ACC112 (cell line): ENCODE measurements at regions not wholly inside any gene's neighbourhood (a gene's known extent, or its start where the extent isn't known, plus 50 kb on each side); places are given as distances from the start of the nearest gene placed in this dataset.

Experiments
- H2AFZ ChIP-seq: fragments of 200-600 bp; sonication (generic); one replicate; pipeline ENCODE4 v1.6.0; 2017; ENCODE audit warnings: antibody characterized with exemption, low read length; ENCODE audit not compliant: unreplicated experiment
- H3K27ac ChIP-seq: fragments of 200-600 bp; sonication (generic); 2 replicates; pipeline ENCODE4 v1.5.1; 2014; ENCODE audit warnings: low read depth, mild to moderate bottlenecking, antibody characterized with exemption, low read length, moderate library complexity
- H3K27me3 ChIP-seq: fragments of 200-600 bp; sonication (generic); 2 replicates; pipeline ENCODE4 v1.6.1; 2014; ENCODE audit warnings: mild to moderate bottlenecking, antibody characterized with exemption, low read length, moderate library complexity, mixed read lengths; ENCODE audit not compliant: insufficient read depth
- H3K36me3 ChIP-seq: fragments of 200-600 bp; sonication (generic); 2 replicates; pipeline ENCODE4 v1.6.1; 2016; ENCODE audit warnings: mild to moderate bottlenecking, antibody characterized with exemption, low read length, moderate library complexity, mixed read lengths; ENCODE audit not compliant: insufficient read depth
- H3K4me1 ChIP-seq: fragments of 200-600 bp; sonication (generic); one replicate; pipeline ENCODE4 v1.6.1; 2016; ENCODE audit warnings: low read length, mixed read lengths; ENCODE audit not compliant: insufficient read depth, unreplicated experiment, control insufficient read depth
- H3K4me3 ChIP-seq: fragments of 200-600 bp; sonication (generic); 2 replicates; pipeline ENCODE4 v1.5.1; 2014; ENCODE audit warnings: mild to moderate bottlenecking, low read depth, low read length
- H3K79me2 ChIP-seq: fragments of 200-600 bp; sonication (generic); one replicate; pipeline ENCODE4 v1.6.0; 2016; ENCODE audit warnings: low read length; ENCODE audit not compliant: control insufficient read depth, unreplicated experiment, insufficient read depth

GRCh38 chr2:236510034-236510433 is 59.6 kb upstream of the ACKR3 start:
- Histone ChIP-seq H2AFZ (no peak overlapping the region), H3K36me3 (no peaks in the 10 kb centered on the region), H3K27me3 (peaks cover 52% of the 10 kb centered on the region), H3K4me1 (peaks cover 6% of the 10 kb centered on the region), H3K27ac (no peak overlapping the region), H3K79me2 (no peaks in the 10 kb centered on the region), H3K4me3 (no peak overlapping the region)

GRCh38 chr2:236511266-236511665 is 58.4 kb upstream of the ACKR3 start:
- Histone ChIP-seq H3K27me3 (peaks cover 39% of the 10 kb centered on the region), H3K4me1 (peaks cover 6% of the 10 kb centered on the region), H3K27ac (no peak overlapping the region), H3K4me3 (no peak overlapping the region), H3K79me2 (no peaks in the 10 kb centered on the region), H2AFZ (no peak overlapping the region), H3K36me3 (no peaks in the 10 kb centered on the region)

- no peak overlapping the region for H3K4me3 ChIP-seq
- H3K36me3 ChIP-seq, result no peaks in the 10 kb centered on the region
- peaks cover 31% of the 10 kb centered on the region for H3K27me3 ChIP-seq
- H3K4me1 ChIP-seq, result peaks cover 6% of the 10 kb centered on the region
- H3K79me2 ChIP-seq, result no peaks in the 10 kb centered on the region
- no peak overlapping the region for H2AFZ ChIP-seq
- no peak overlapping the region for H3K27ac ChIP-seq
These were observed 57.4 kb upstream of the ACKR3 start for GRCh38 chr2:236512267-236512666.

GRCh38 chr2:236512902-236513435 is 56.7 kb upstream of the ACKR3 start:
- H3K27ac ChIP-seq, result no peak overlapping the region
- H3K27me3 ChIP-seq, result peaks cover 30% of the 10 kb centered on the region
- no peaks in the 10 kb centered on the region for H3K36me3 ChIP-seq
- H3K4me1 ChIP-seq, result peaks cover 6% of the 10 kb centered on the region
- H2AFZ ChIP-seq, result no peak overlapping the region
- H3K4me3 ChIP-seq, result no peak overlapping the region
- H3K79me2 ChIP-seq, result no peaks in the 10 kb centered on the region

DNA sequence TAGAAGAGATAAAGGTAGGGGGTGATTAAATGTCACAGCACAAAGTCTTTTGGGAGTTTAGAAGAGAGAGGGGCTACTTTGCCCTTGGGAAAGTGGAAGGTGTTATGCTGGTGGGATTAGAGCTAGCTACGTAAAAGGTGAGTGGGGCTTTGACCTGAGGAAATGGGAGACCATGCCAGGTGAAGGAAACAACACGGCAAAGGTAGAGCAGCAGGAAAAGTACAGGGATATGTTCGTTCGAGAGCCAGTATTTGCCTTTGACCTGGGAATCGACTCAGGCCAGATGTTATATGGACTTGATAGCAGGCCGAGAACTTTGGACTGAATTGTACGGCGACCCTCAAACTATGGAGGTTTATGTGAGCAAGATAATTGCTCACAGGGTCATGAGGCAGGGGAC is 55.7 kb upstream of the ACKR3 start:
- no peak overlapping the region for H3K4me3 ChIP-seq
- no peak overlapping the region for H2AFZ ChIP-seq
- H3K79me2 ChIP-seq, result no peaks in the 10 kb centered on the region
- no peaks in the 10 kb centered on the region for H3K36me3 ChIP-seq
- peaks cover 20% of the 10 kb centered on the region for H3K27me3 ChIP-seq
- peaks cover 6% of the 10 kb centered on the region for H3K4me1 ChIP-seq
- no peak overlapping the region for H3K27ac ChIP-seq

- no peak overlapping the region for H2AFZ ChIP-seq
- no peak overlapping the region for H3K27ac ChIP-seq
- no peaks in the 10 kb centered on the region for H3K79me2 ChIP-seq
- H3K4me3 ChIP-seq, result no peak overlapping the region
- H3K27me3 ChIP-seq, result peaks cover 33% of the 10 kb centered on the region
- H3K4me1 ChIP-seq, result peaks cover 6% of the 10 kb centered on the region
- no peaks in the 10 kb centered on the region for H3K36me3 ChIP-seq
These were observed 52.9 kb upstream of the ACKR3 start for GRCh38 chr2:236516708-236517107.

DNA sequence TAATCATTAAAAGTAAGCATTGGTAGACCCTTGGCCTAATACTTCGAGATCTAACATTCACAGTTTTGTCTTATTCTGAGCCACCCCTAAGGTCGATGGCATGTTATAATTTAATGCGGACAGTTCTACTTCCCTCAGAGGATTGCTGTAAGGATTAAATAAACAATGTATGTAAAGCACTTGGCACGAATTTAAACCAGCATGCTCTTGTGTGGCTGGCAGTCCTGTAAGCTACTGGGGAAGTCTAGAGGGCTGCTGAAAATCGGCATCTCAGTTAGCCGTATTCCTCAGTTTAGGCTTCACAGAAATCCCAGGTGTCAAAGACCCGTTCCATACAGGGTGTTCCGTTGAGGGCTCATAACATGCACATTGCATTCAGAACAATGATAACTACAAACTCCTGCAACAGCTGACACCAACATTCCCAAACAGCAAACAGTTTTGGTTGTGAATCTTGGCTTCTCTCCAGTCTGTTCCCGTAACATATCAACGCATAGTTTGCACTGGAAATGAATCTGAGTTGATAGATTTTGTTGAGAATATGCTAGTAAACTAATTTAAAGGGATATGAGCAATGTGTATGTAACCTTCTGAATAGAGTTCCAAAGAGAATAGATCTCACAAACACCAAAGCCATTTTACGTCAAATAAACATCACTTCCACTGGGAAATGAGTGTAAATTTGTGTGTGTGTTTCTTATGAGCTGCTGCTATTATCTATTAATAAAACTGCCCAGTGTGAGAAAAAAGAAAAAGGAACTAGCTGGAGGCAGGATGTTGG is 52.2 kb upstream of the ACKR3 start:
- H3K27ac ChIP-seq, result no peak overlapping the region
- no peak overlapping the region for H3K4me3 ChIP-seq
- no peaks in the 10 kb centered on the region for H3K79me2 ChIP-seq
- H3K27me3 ChIP-seq, result peaks cover 41% of the 10 kb centered on the region
- H3K4me1 ChIP-seq, result peaks cover 6% of the 10 kb centered on the region
- no peak overlapping the region for H2AFZ ChIP-seq
- no peaks in the 10 kb centered on the region for H3K36me3 ChIP-seq
